Activated CD8-positive, alpha-beta T cell treated with anti-CD3 and anti-CD28 coated beads for 36 hours (primary cell): ENCODE measurements at regions not wholly inside any gene's neighbourhood (a gene's known extent, or its start where the extent isn't known, plus 50 kb on each side); places are given as distances from the start of the nearest gene placed in this dataset.

Experiments
- ATAC-seq: fragments of 200-7000 bp; cut with Tn5 transposase; one replicate; pipeline ENCODE4 v1.10.0; 2021; ENCODE audit warnings: mild to moderate bottlenecking, moderate library complexity
- CTCF ChIA-PET: fragments of 350-600 bp; sonication (Branson Sonifier 250); formaldehyde crosslinking; loops from one replicate; lab custom pipeline; 2021; ENCODE audit warnings: antibody characterized with exemption; lab: Charles Lee
- POLR2A ChIA-PET: fragments of 350-600 bp; sonication (Branson Sonifier 250); formaldehyde crosslinking; loops from one replicate; lab custom pipeline; 2021; ENCODE audit warnings: antibody characterized with exemption; lab: Charles Lee
- DNase-seq: peaks from one replicate; pipeline ENCODE4 v3.0.0-alpha.2; 2020
- H3K27ac Mint-ChIP-seq: one replicate; pipeline ENCODE4 v1.8.0; 2021; ENCODE audit warnings: mild to moderate bottlenecking, mixed read lengths
- H3K27me3 Mint-ChIP-seq: one replicate; pipeline ENCODE4 v1.8.0; 2021; ENCODE audit warnings: mixed read lengths
- H3K36me3 Mint-ChIP-seq: one replicate; pipeline ENCODE4 v1.8.0; 2021; ENCODE audit warnings: low read depth, mixed read lengths
- H3K4me1 Mint-ChIP-seq: one replicate; pipeline ENCODE4 v1.8.0; 2021; ENCODE audit warnings: low read depth, mixed read lengths
- H3K4me3 Mint-ChIP-seq: one replicate; pipeline ENCODE4 v1.8.0; 2021; ENCODE audit warnings: mild to moderate bottlenecking, moderate library complexity, mixed read lengths
- H3K9me3 Mint-ChIP-seq: one replicate; pipeline ENCODE4 v1.8.0; 2021; ENCODE audit warnings: mixed read lengths
- CTCF ChIP-seq: fragments of 200-600 bp; IDR thresholded peaks from one replicate; pipeline ENCODE4 v1.8.0; 2022; ENCODE audit warnings: antibody characterized with exemption, mild to moderate bottlenecking
- intact Hi-C: fragments of 100-400 bp; cut with micrococcal nuclease; formaldehyde crosslinking; loops from one replicate; pipeline ENCODE4 v1.10.0; 2022

- ChIA-PET POLR2A (no interaction called here), CTCF (no interaction called here)
- intact Hi-C loops: no loop called here
- H3K4me3 Mint-ChIP-seq: no peak overlapping the region
- H3K4me1 Mint-ChIP-seq: no peaks in the 10 kb centered on the region
- H3K36me3 Mint-ChIP-seq: no peaks in the 10 kb centered on the region
- peaks cover 2% of the 10 kb centered on the region for H3K9me3 Mint-ChIP-seq
- no peak for TF ChIP-seq CTCF
- DNase-seq (no peak), ATAC-seq (no peak)
- no peaks in the 10 kb centered on the region for H3K27me3 Mint-ChIP-seq
- no peak overlapping the region for H3K27ac Mint-ChIP-seq
Measured at GRCh38 chr3:182104881-182105280, 393.2 kb downstream of the SOX2 start.

- CTCF ChIA-PET: no interaction called here
- Mint-ChIP-seq H3K27me3 (no peaks in the 10 kb centered on the region), H3K9me3 (peaks cover 2% of the 10 kb centered on the region), H3K27ac (no peak overlapping the region), H3K4me1 (no peaks in the 10 kb centered on the region), H3K36me3 (no peaks in the 10 kb centered on the region), H3K4me3 (no peak overlapping the region)
- TF ChIP-seq CTCF: no peak
- intact Hi-C loops: no loop called here
- POLR2A ChIA-PET: no interaction called here
- no peak for DNase-seq
- ATAC-seq: no peak
Measured at GRCh38 chr3:182105875-182106274, 394.1 kb downstream of the SOX2 start.

- ATAC-seq (no peak), DNase-seq (no peak)
- Mint-ChIP-seq H3K27me3 (no peaks in the 10 kb centered on the region), H3K27ac (no peak overlapping the region), H3K36me3 (no peaks in the 10 kb centered on the region), H3K4me1 (no peaks in the 10 kb centered on the region), H3K4me3 (no peak overlapping the region), H3K9me3 (peaks cover 3% of the 10 kb centered on the region)
- intact Hi-C loops: no loop called here
- TF ChIP-seq CTCF: no peak
- POLR2A ChIA-PET: interaction anchor here (0.6 kb wide), 1 partner anchor 719 kb away, joined by 3 read pairs; no protein-coding TSS in a partner anchor
- CTCF ChIA-PET: no interaction called here
Measured at GRCh38 chr3:182108371-182108770, 396.6 kb downstream of the SOX2 start.

- H3K4me3 Mint-ChIP-seq: no peak overlapping the region
- ATAC-seq (no peak), DNase-seq (no peak)
- POLR2A ChIA-PET: no interaction called here
- H3K27ac Mint-ChIP-seq: no peak overlapping the region
- H3K27me3 Mint-ChIP-seq: no peaks in the 10 kb centered on the region
- intact Hi-C loops: no loop called here
- H3K9me3 Mint-ChIP-seq: peaks cover 3% of the 10 kb centered on the region
- CTCF ChIA-PET: no interaction called here
- no peaks in the 10 kb centered on the region for H3K4me1 Mint-ChIP-seq
- H3K36me3 Mint-ChIP-seq: no peaks in the 10 kb centered on the region
- TF ChIP-seq CTCF: no peak
Measured at GRCh38 chr3:182111967-182112366, 400.2 kb downstream of the SOX2 start.

GRCh38 chr3:182115328-182116015 lies 403.7 kb downstream of the SOX2 start:
- ChIA-PET POLR2A (no interaction called here), CTCF (no interaction called here)
- Mint-ChIP-seq H3K27ac (no peak overlapping the region), H3K36me3 (no peaks in the 10 kb centered on the region), H3K4me1 (no peaks in the 10 kb centered on the region), H3K9me3 (peaks cover 2% of the 10 kb centered on the region), H3K27me3 (no peaks in the 10 kb centered on the region), H3K4me3 (no peak overlapping the region)
- no peak for DNase-seq
- TF ChIP-seq CTCF: no peak
- intact Hi-C loops: no loop called here
- ATAC-seq: no peak
